WTC11 (cell line): ENCODE measurements at regions not wholly inside any gene's neighbourhood (a gene's known extent, or its start where the extent isn't known, plus 50 kb on each side); places are given as distances from the start of the nearest gene placed in this dataset.

Experiments used
- CBFB ChIP-seq: sonication (generic); formaldehyde crosslinking; IDR thresholded peaks from 2 replicates; pipeline ENCODE4 v1.8.1; 2022; ENCODE audit warnings: mild to moderate bottlenecking, low read depth, missing genetic modification reagents
- ESRRA ChIP-seq: sonication (generic); formaldehyde crosslinking; IDR thresholded peaks from 2 replicates; pipeline ENCODE4 v1.8.1; 2022; ENCODE audit warnings: mild to moderate bottlenecking, missing genetic modification reagents, borderline replicate concordance
- FOXP1 ChIP-seq: sonication (generic); formaldehyde crosslinking; IDR thresholded peaks from 2 replicates; pipeline ENCODE4 v1.8.0; 2022; ENCODE audit warnings: missing genetic modification reagents, mild to moderate bottlenecking, moderate library complexity, borderline replicate concordance
- JUN ChIP-seq: sonication (generic); formaldehyde crosslinking; IDR thresholded peaks from 2 replicates; pipeline ENCODE4 v1.8.0; 2023; ENCODE audit warnings: mild to moderate bottlenecking, missing genetic modification reagents
- ZBTB21 ChIP-seq: sonication (generic); formaldehyde crosslinking; IDR thresholded peaks from 2 replicates; pipeline ENCODE4 v1.8.1; 2023; ENCODE audit warnings: mild to moderate bottlenecking, missing genetic modification reagents, borderline replicate concordance
- ZNF121 ChIP-seq: sonication (generic); formaldehyde crosslinking; IDR thresholded peaks from 2 replicates; pipeline ENCODE4 v1.8.0; 2023; ENCODE audit warnings: missing genetic modification reagents
- ZNF317 ChIP-seq: sonication (generic); formaldehyde crosslinking; IDR thresholded peaks from 2 replicates; pipeline ENCODE4 v1.8.1; 2023; ENCODE audit warnings: low read depth, mild to moderate bottlenecking, moderate library complexity, missing genetic modification reagents, borderline replicate concordance
- ZNF423 ChIP-seq: fragments of 250-450 bp; sonication (Bioruptor Pico); IDR thresholded peaks from 2 replicates; pipeline ENCODE4 v2.1.2; 2022; ENCODE audit warnings: mild to moderate bottlenecking, moderate library complexity
- TF ChIP-seq, protein P1 (sequence below): sonication (generic); formaldehyde crosslinking; IDR thresholded peaks from 2 replicates; pipeline ENCODE4 v1.8.0; 2022; ENCODE audit warnings: mild to moderate bottlenecking, missing genetic modification reagents
- TF ChIP-seq, protein P2 (sequence below): fragments of 200-600 bp; IDR thresholded peaks from 2 replicates; pipeline ENCODE4 v1.8.0; 2022; ENCODE audit warnings: antibody characterized with exemption
- TF ChIP-seq, protein P3 (sequence below): sonication (generic); formaldehyde crosslinking; IDR thresholded peaks from 2 replicates; pipeline ENCODE4 v1.8.1; 2023; ENCODE audit warnings: mild to moderate bottlenecking, missing genetic modification reagents, moderate library complexity
- TF ChIP-seq, protein P4 (sequence below): sonication (generic); formaldehyde crosslinking; IDR thresholded peaks from 2 replicates; pipeline ENCODE4 v1.8.1; 2022; ENCODE audit warnings: mild to moderate bottlenecking, missing genetic modification reagents, moderate library complexity, borderline replicate concordance
- TF ChIP-seq, protein P5 (sequence below): sonication (generic); formaldehyde crosslinking; IDR thresholded peaks from 2 replicates; pipeline ENCODE4 v1.8.1; 2023; ENCODE audit warnings: mild to moderate bottlenecking, moderate library complexity, missing genetic modification reagents
- TF ChIP-seq, protein P6 (sequence below): sonication (generic); formaldehyde crosslinking; IDR thresholded peaks from 2 replicates; pipeline ENCODE4 v1.8.1; 2022; ENCODE audit warnings: low read depth, mild to moderate bottlenecking, moderate library complexity, missing genetic modification reagents, borderline replicate concordance

DNA sequence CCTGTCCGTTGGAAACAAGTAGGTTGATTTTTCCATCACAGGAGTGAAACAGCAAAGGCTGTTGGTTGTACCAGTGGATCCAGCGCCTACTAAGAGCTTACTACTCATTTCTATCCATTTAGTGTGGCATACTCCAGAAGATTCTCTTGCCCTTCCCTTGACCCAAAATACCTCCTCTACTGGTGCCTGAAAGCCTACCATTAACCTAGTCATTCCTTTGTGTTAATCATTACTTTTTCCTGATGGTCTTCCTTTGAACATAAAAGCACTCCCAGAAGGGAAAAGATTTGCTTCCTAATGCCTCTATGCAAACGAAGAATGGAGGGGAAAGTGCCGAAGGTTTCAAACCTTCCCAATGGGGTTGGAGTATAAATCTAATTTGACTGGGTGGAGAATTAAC, 123.3 kb downstream of the QRSL1 start:
- TF ChIP-seq, protein P1, sequence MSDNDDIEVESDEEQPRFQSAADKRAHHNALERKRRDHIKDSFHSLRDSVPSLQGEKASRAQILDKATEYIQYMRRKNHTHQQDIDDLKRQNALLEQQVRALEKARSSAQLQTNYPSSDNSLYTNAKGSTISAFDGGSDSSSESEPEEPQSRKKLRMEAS: no peak
- TF ChIP-seq, protein P2, sequence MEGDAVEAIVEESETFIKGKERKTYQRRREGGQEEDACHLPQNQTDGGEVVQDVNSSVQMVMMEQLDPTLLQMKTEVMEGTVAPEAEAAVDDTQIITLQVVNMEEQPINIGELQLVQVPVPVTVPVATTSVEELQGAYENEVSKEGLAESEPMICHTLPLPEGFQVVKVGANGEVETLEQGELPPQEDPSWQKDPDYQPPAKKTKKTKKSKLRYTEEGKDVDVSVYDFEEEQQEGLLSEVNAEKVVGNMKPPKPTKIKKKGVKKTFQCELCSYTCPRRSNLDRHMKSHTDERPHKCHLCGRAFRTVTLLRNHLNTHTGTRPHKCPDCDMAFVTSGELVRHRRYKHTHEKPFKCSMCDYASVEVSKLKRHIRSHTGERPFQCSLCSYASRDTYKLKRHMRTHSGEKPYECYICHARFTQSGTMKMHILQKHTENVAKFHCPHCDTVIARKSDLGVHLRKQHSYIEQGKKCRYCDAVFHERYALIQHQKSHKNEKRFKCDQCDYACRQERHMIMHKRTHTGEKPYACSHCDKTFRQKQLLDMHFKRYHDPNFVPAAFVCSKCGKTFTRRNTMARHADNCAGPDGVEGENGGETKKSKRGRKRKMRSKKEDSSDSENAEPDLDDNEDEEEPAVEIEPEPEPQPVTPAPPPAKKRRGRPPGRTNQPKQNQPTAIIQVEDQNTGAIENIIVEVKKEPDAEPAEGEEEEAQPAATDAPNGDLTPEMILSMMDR: no peak
- TF ChIP-seq, protein P3, sequence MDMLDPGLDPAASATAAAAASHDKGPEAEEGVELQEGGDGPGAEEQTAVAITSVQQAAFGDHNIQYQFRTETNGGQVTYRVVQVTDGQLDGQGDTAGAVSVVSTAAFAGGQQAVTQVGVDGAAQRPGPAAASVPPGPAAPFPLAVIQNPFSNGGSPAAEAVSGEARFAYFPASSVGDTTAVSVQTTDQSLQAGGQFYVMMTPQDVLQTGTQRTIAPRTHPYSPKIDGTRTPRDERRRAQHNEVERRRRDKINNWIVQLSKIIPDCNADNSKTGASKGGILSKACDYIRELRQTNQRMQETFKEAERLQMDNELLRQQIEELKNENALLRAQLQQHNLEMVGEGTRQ (CRISPR knock-in tag): no peak
- TF ChIP-seq ZNF317 (CRISPR knock-in tag) (no peak), CBFB (no peak), ZBTB21 (no peak), ZNF423 (CRISPR knock-in tag) (no peak), JUN (CRISPR knock-in tag) (no peak), ESRRA (CRISPR knock-in tag) (no peak), ZNF121 (CRISPR knock-in tag) (no peak), FOXP1 (no peak)
- TF ChIP-seq, protein P4, sequence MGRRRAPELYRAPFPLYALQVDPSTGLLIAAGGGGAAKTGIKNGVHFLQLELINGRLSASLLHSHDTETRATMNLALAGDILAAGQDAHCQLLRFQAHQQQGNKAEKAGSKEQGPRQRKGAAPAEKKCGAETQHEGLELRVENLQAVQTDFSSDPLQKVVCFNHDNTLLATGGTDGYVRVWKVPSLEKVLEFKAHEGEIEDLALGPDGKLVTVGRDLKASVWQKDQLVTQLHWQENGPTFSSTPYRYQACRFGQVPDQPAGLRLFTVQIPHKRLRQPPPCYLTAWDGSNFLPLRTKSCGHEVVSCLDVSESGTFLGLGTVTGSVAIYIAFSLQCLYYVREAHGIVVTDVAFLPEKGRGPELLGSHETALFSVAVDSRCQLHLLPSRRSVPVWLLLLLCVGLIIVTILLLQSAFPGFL (CRISPR knock-in tag): no peak
- TF ChIP-seq, protein P5, sequence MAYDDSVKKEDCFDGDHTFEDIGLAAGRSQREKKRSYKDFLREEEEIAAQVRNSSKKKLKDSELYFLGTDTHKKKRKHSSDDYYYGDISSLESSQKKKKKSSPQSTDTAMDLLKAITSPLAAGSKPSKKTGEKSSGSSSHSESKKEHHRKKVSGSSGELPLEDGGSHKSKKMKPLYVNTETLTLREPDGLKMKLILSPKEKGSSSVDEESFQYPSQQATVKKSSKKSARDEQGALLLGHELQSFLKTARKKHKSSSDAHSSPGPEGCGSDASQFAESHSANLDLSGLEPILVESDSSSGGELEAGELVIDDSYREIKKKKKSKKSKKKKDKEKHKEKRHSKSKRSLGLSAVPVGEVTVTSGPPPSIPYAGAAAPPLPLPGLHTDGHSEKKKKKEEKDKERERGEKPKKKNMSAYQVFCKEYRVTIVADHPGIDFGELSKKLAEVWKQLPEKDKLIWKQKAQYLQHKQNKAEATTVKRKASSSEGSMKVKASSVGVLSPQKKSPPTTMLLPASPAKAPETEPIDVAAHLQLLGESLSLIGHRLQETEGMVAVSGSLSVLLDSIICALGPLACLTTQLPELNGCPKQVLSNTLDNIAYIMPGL (CRISPR knock-in tag): no peak
- TF ChIP-seq, protein P6, sequence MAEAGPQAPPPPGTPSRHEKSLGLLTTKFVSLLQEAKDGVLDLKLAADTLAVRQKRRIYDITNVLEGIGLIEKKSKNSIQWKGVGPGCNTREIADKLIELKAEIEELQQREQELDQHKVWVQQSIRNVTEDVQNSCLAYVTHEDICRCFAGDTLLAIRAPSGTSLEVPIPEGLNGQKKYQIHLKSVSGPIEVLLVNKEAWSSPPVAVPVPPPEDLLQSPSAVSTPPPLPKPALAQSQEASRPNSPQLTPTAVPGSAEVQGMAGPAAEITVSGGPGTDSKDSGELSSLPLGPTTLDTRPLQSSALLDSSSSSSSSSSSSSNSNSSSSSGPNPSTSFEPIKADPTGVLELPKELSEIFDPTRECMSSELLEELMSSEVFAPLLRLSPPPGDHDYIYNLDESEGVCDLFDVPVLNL (CRISPR knock-in tag): no peak
